ENCODE measurements at regions not wholly inside any gene's neighbourhood (a gene's known extent, or its start where the extent isn't known, plus 50 kb on each side); places are given as distances from the start of the nearest gene placed in this dataset.

GRCh38 chr19:13627531-13627930 is 121.3 kb upstream of the CACNA1A start:
- WGBS: 86% methylated on average over 3 of the region's 5 CpGs
- Histone ChIP-seq H3K27ac (ENCODE audit: low read depth, low read length) (no peak overlapping the region), H3K27me3 (ENCODE audit: insufficient read depth, low read length) (peaks cover 12% of the 10 kb centered on the region), H3K4me1 (ENCODE audit: insufficient read depth, low read length) (peaks cover 28% of the 10 kb centered on the region), H3K9ac (ENCODE audit: low read depth, low read length) (no peak overlapping the region), H3K36me3 (ENCODE audit: insufficient read depth, low read length) (no peaks in the 10 kb centered on the region), H3K4me3 (ENCODE audit: low read length) (no peak overlapping the region), H3K9me3 (ENCODE audit: insufficient read depth, low read depth, low read length) (no peaks in the 10 kb centered on the region)

DNA sequence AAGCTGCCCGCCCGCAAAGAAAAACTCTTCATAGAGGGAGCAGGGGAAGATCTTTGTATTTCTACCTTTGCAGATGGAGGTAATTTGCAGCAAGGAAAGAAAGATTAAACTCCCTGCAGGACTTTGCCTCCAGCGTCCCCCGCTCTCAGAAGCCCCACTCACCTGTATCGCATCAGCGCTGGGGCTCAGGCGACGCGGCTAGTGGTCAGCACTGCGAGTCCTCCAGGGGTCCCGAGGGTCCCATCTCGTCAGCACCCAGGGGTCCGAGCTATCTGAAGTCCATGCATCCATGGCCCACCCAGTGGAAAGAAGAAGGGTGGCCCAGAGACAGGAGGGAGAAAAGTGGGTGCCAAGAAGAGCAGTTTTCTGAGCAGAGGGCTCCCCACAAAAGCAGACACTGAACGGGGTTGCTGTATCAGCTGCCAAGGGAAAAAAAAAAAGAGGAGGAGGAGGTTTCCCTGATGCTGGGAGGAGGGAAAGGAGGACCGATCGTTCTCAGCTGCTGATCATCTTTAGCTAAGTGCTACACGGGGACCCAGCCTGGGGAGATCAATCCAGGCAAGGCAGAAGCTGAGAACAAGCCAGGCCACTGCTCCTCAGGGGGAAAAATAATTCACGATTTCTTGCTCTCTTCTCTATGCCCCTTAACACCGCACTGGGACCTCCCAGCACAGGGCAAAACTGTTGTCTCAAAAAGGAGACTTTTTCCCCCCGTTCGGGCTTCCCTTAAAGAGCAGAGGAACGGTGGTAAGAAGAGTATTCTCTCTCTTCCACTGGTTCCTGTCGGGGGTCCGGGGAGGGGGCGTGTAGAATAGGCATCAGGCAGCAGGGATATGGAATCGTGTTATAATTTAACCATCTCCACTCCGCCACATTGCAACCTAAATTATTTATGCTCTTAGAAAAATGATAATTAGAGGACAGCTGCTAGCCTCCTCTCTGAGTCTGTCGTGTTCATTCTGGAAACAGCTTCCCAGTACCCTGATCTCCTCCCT is 117.7 kb upstream of the CACNA1A start:
- Histone ChIP-seq H3K9ac (ENCODE audit: low read depth, low read length) (no peak overlapping the region), H3K4me1 (ENCODE audit: insufficient read depth, low read length) (peaks cover 38% of the 10 kb centered on the region), H3K27me3 (ENCODE audit: insufficient read depth, low read length) (peaks cover 12% of the 10 kb centered on the region), H3K36me3 (ENCODE audit: insufficient read depth, low read length) (no peaks in the 10 kb centered on the region), H3K4me3 (ENCODE audit: low read length) (peak overlapping the region; percentile 15; the same call in 1 of the 2 replicates), H3K27ac (ENCODE audit: low read depth, low read length) (no peak overlapping the region), H3K9me3 (ENCODE audit: insufficient read depth, low read depth, low read length) (no peaks in the 10 kb centered on the region)
- WGBS: 34% methylated on average over 20 of the region's 28 CpGs

GRCh38 chr19:13622766-13623715 is 116.8 kb upstream of the CACNA1A start:
- peaks cover 12% of the 10 kb centered on the region for H3K27me3 ChIP-seq (ENCODE audit: insufficient read depth, low read length)
- peak overlapping the region; percentile 15; the same call in 1 of the 2 replicates for H3K4me3 ChIP-seq (ENCODE audit: low read length)
- no peaks in the 10 kb centered on the region for H3K9me3 ChIP-seq (ENCODE audit: insufficient read depth, low read depth, low read length)
- WGBS: 41% methylated on average over 15 of the region's 18 CpGs
- peaks cover 38% of the 10 kb centered on the region for H3K4me1 ChIP-seq (ENCODE audit: insufficient read depth, low read length)
- no peak overlapping the region for H3K9ac ChIP-seq (ENCODE audit: low read depth, low read length)
- H3K36me3 ChIP-seq (ENCODE audit: insufficient read depth, low read length): no peaks in the 10 kb centered on the region
- peak overlapping the region; percentile 11; the same call in 1 of the 2 replicates for H3K27ac ChIP-seq (ENCODE audit: low read depth, low read length)

- no peaks in the 10 kb centered on the region for H3K36me3 ChIP-seq (ENCODE audit: insufficient read depth, low read length)
- peaks cover 38% of the 10 kb centered on the region for H3K4me1 ChIP-seq (ENCODE audit: insufficient read depth, low read length)
- no peaks in the 10 kb centered on the region for H3K9me3 ChIP-seq (ENCODE audit: insufficient read depth, low read depth, low read length)
- no peak overlapping the region for H3K4me3 ChIP-seq (ENCODE audit: low read length)
- no peak overlapping the region; the same call in 1 of the 2 replicates for H3K27ac ChIP-seq (ENCODE audit: low read depth, low read length)
- peaks cover 12% of the 10 kb centered on the region for H3K27me3 ChIP-seq (ENCODE audit: insufficient read depth, low read length)
- no peak overlapping the region for H3K9ac ChIP-seq (ENCODE audit: low read depth, low read length)
- 34% methylated on average over 6 of the region's 6 CpGs for WGBS
Measured at GRCh38 chr19:13621413-13621812, 115.1 kb upstream of the CACNA1A start.

GRCh38 chr19:13619203-13619632 is 112.9 kb upstream of the CACNA1A start:
- Histone ChIP-seq H3K27me3 (ENCODE audit: insufficient read depth, low read length) (peaks cover 9% of the 10 kb centered on the region), H3K4me3 (ENCODE audit: low read length) (no peak overlapping the region), H3K4me1 (ENCODE audit: insufficient read depth, low read length) (peaks cover 26% of the 10 kb centered on the region), H3K9me3 (ENCODE audit: insufficient read depth, low read depth, low read length) (no peaks in the 10 kb centered on the region), H3K9ac (ENCODE audit: low read depth, low read length) (no peak overlapping the region), H3K36me3 (ENCODE audit: insufficient read depth, low read length) (no peaks in the 10 kb centered on the region), H3K27ac (ENCODE audit: low read depth, low read length) (no peak overlapping the region)

DNA sequence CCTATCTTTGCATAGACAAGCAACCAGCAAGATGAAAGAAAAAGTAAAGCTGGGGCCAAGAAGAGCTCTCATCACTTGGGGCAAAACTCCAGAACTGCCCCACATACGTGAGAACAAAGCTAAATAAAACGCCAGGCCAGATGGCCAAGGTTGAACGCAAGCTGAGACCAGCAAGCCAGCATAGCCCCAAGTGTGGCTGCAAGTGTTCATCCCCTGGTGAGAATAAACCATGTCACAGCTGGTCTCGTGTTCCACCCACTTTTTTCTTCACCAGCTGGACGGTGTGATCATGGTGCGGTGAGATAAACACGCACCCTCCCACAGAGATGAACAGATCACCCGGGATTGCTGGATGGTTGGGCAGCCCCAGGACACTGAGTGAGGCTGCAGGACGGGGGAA is 109.6 kb upstream of the CACNA1A start:
- H3K9ac ChIP-seq (ENCODE audit: low read depth, low read length): no peak overlapping the region
- no peak overlapping the region for H3K4me3 ChIP-seq (ENCODE audit: low read length)
- no peak overlapping the region for H3K27ac ChIP-seq (ENCODE audit: low read depth, low read length)
- no peaks in the 10 kb centered on the region for H3K9me3 ChIP-seq (ENCODE audit: insufficient read depth, low read depth, low read length)
- H3K36me3 ChIP-seq (ENCODE audit: insufficient read depth, low read length): no peaks in the 10 kb centered on the region
- H3K27me3 ChIP-seq (ENCODE audit: insufficient read depth, low read length): no peaks in the 10 kb centered on the region
- 86% methylated on average over 9 of the region's 9 CpGs for WGBS
- H3K4me1 ChIP-seq (ENCODE audit: insufficient read depth, low read length): no peaks in the 10 kb centered on the region

DNA sequence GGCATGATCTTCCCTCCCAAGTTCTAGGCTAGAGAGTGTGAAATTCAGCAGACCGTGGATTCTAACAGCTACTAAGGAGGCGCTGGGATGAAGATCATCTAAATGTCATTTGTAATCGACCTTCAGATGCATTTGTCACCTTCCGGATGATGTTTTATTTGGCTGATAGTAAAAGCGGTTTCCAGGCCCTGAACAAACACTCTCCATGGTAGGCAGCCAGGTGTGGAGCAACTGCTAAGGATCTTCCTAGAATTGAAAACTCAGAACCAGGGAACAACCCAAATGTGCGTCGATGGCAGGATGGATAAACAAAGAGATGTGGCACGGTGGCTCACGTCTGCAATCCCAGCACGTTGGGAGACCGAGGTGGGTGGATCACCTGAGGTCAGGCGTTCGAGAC is 107.2 kb upstream of the CACNA1A start:
- Histone ChIP-seq H3K9ac (ENCODE audit: low read depth, low read length) (no peak overlapping the region), H3K27me3 (ENCODE audit: insufficient read depth, low read length) (no peaks in the 10 kb centered on the region), H3K9me3 (ENCODE audit: insufficient read depth, low read depth, low read length) (no peaks in the 10 kb centered on the region), H3K27ac (ENCODE audit: low read depth, low read length) (no peak overlapping the region), H3K36me3 (ENCODE audit: insufficient read depth, low read length) (no peaks in the 10 kb centered on the region), H3K4me3 (ENCODE audit: low read length) (no peak overlapping the region), H3K4me1 (ENCODE audit: insufficient read depth, low read length) (no peaks in the 10 kb centered on the region)
- WGBS: 97% methylated on average over 13 of the region's 13 CpGs

GRCh38 chr19:13611596-13611995 is 105.3 kb upstream of the CACNA1A start:
- H3K4me1 ChIP-seq (ENCODE audit: insufficient read depth, low read length): no peaks in the 10 kb centered on the region
- no peak overlapping the region for H3K4me3 ChIP-seq (ENCODE audit: low read length)
- H3K9ac ChIP-seq (ENCODE audit: low read depth, low read length): no peak overlapping the region
- H3K9me3 ChIP-seq (ENCODE audit: insufficient read depth, low read depth, low read length): no peaks in the 10 kb centered on the region
- no peak overlapping the region for H3K27ac ChIP-seq (ENCODE audit: low read depth, low read length)
- no peaks in the 10 kb centered on the region for H3K36me3 ChIP-seq (ENCODE audit: insufficient read depth, low read length)
- 84% methylated on average over 2 of the region's 2 CpGs for WGBS
- H3K27me3 ChIP-seq (ENCODE audit: insufficient read depth, low read length): no peaks in the 10 kb centered on the region

DNA sequence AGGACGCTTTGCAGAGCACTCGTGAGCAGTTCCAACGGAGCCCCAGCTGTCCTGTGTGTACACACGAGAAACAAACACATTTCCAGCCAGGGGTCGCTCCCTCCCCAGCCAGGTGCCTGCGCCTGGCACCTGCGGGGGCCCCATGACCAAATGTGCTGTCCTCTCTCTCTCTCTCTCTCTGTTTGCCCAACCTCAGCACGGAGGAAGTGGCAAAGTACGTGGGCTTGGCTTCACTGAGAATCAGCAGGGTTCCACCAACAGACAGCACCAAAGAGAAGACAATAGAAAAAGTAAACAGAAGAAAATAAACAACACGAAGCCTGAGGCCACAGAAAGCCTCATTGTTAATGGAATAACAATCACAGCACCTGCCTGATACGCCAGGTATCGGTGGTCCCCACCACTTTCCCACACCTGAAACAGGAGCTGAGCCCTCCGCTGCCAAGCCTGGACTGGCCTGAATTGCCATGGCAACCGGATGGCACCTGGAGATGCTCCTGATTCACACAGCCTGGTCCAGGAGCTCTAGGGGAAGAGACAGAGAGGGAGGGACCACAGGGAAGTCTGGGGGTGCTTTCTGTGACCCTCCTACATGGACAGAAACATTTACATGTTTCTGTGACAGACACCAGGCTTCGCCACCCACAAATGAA is 103.9 kb upstream of the CACNA1A start:
- Histone ChIP-seq H3K27me3 (ENCODE audit: insufficient read depth, low read length) (no peaks in the 10 kb centered on the region), H3K27ac (ENCODE audit: low read depth, low read length) (no peak overlapping the region; the same call in 1 of the 2 replicates), H3K4me1 (ENCODE audit: insufficient read depth, low read length) (no peaks in the 10 kb centered on the region), H3K4me3 (ENCODE audit: low read length) (no peak overlapping the region), H3K36me3 (ENCODE audit: insufficient read depth, low read length) (no peaks in the 10 kb centered on the region), H3K9ac (ENCODE audit: low read depth, low read length) (no peak overlapping the region), H3K9me3 (ENCODE audit: insufficient read depth, low read depth, low read length) (no peaks in the 10 kb centered on the region)
- WGBS: 56% methylated on average over 14 of the region's 15 CpGs

DNA sequence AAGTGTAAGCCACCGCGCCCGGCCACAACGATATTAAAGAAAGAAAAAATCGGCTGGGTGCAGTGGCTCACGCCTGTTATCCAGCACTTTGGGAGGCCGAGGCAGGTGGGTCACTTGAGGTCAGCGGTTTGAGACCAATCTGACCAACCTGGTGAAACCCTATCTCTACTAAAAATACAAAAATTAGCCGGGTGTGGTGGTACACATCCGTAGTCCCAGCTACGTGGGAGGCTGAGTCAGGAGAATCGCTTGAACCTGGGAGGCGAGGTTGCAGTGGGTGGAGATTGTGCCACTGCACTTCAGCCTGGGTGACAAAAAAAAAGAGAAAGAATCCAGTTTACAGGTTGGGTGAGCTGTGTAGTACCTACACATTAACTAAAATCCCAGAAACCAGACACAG is 99.9 kb upstream of the CACNA1A start:
- H3K4me1 ChIP-seq (ENCODE audit: insufficient read depth, low read length): no peaks in the 10 kb centered on the region
- 96% methylated on average over 13 of the region's 13 CpGs for WGBS
- no peak overlapping the region for H3K27ac ChIP-seq (ENCODE audit: low read depth, low read length)
- no peaks in the 10 kb centered on the region for H3K9me3 ChIP-seq (ENCODE audit: insufficient read depth, low read depth, low read length)
- H3K9ac ChIP-seq (ENCODE audit: low read depth, low read length): no peak overlapping the region
- no peaks in the 10 kb centered on the region for H3K27me3 ChIP-seq (ENCODE audit: insufficient read depth, low read length)
- no peak overlapping the region for H3K4me3 ChIP-seq (ENCODE audit: low read length)
- H3K36me3 ChIP-seq (ENCODE audit: insufficient read depth, low read length): no peaks in the 10 kb centered on the region

Data from HUES64 (cell line).